B cell (primary cell): ENCODE measurements at regions not wholly inside any gene's neighbourhood (a gene's known extent, or its start where the extent isn't known, plus 50 kb on each side); places are given as distances from the start of the nearest gene placed in this dataset.

ENCODE experiments used
- ATAC-seq: fragments of 200-7000 bp; cut with Tn5 transposase; one replicate; pipeline ENCODE4 v1.10.0; 2021; ENCODE audit warnings: low read depth, mild to moderate bottlenecking, moderate number of reproducible peaks, moderate library complexity
- CTCF ChIA-PET: fragments of 350-600 bp; sonication (Branson Sonifier 250); formaldehyde crosslinking; loops from one replicate; lab custom pipeline; 2021; ENCODE audit warnings: antibody characterized with exemption, inconsistent platforms; lab: Charles Lee
- POLR2A ChIA-PET: fragments of 350-600 bp; sonication (Branson Sonifier 250); formaldehyde crosslinking; loops from one replicate; lab custom pipeline; 2021; ENCODE audit warnings: antibody characterized with exemption; lab: Charles Lee
- DNase-seq: peaks from one replicate; pipeline ENCODE4 v3.0.0; 2013
- H2AFZ ChIP-seq: 2 replicates; pipeline ENCODE4 v1.6.1; 2012; ENCODE audit warnings: mild to moderate bottlenecking, low read depth, low read length; ENCODE audit not compliant: insufficient read depth, poor library complexity, severe bottlenecking
- H3K27ac ChIP-seq, 2 donors: 1 replicate in 1 of 2; 2 replicates in 1 of 2; pipeline ENCODE4 v1.5.1; 2012 to 2013; ENCODE audit warnings: low read length in 2 of 2, mild to moderate bottlenecking in 2 of 2, moderate library complexity in 1 of 2
- H3K27me3 ChIP-seq, 4 experiments: fragments of 200-600 bp in 1 of 4; sonication (generic) in 1 of 4; replicated peaks in 1 of 4; 1 replicate in 2 of 4; 2 replicates in 2 of 4; pipeline versions ENCODE4 v1.6.1 to v1.7.0; 2013 to 2016; ENCODE audit warnings: low read length in 3 of 4, mild to moderate bottlenecking in 2 of 4, mixed read lengths in 1 of 4, moderate library complexity in 1 of 4; ENCODE audit not compliant: insufficient read depth in 4 of 4, control insufficient read depth in 3 of 4; ENCODE audit errors: control extremely low read depth in 1 of 4
- H3K36me3 ChIP-seq, 2 experiments: replicated peaks in 1 of 2; 1 replicate in 1 of 2; 2 replicates in 1 of 2; pipeline versions ENCODE4 v1.6.1 to v1.7.1; 2013; ENCODE audit warnings: low read length in 1 of 2; ENCODE audit not compliant: insufficient read depth in 2 of 2, control insufficient read depth in 1 of 2; ENCODE audit errors: control extremely low read depth in 1 of 2, extremely low read depth in 1 of 2
- H3K4me1 ChIP-seq, 2 donors: fragments of 200-600 bp in 1 of 2; sonication (generic) in 1 of 2; 1 replicate in 1 of 2; 2 replicates in 1 of 2; pipeline versions ENCODE4 v1.5.1 to v1.6.1; 2013 to 2017; ENCODE audit warnings: low read length in 2 of 2; ENCODE audit not compliant: control insufficient read depth in 2 of 2, insufficient read depth in 2 of 2
- H3K4me2 ChIP-seq: replicated peaks from 2 replicates; pipeline ENCODE3; 2012; ENCODE audit warnings: mild to moderate bottlenecking, low read depth, low read length; ENCODE audit not compliant: poor library complexity, severe bottlenecking
- H3K4me3 ChIP-seq, 5 experiments: fragments of 200-600 bp in 1 of 5; sonication (generic) in 1 of 5; 1 replicate in 3 of 5; 2 replicates in 2 of 5; pipeline versions ENCODE4 v1.5.1 to v1.7.0; 2011 to 2016; ENCODE audit warnings: low read length in 4 of 5, mild to moderate bottlenecking in 4 of 5, low read depth in 2 of 5, control low read depth in 1 of 5, moderate library complexity in 1 of 5; ENCODE audit not compliant: insufficient read depth in 1 of 5; ENCODE audit errors: control extremely low read depth in 1 of 5, extremely low read depth in 1 of 5
- H3K79me2 ChIP-seq: fragments of 200-600 bp; sonication (generic); one replicate; pipeline ENCODE4 v1.6.0; 2016; ENCODE audit warnings: low read length; ENCODE audit not compliant: control insufficient read depth, insufficient read depth
- H3K9ac ChIP-seq: fragments of 200-600 bp; sonication (generic); 2 replicates; pipeline ENCODE4 v1.6.1; 2017; ENCODE audit warnings: mild to moderate bottlenecking, low read length, moderate library complexity
- H3K9me3 ChIP-seq, 3 donors: one replicate each; pipeline versions ENCODE4 v1.6.1 to v1.7.1; 2013; ENCODE audit warnings: low read length in 2 of 3; ENCODE audit not compliant: control insufficient read depth in 2 of 3, insufficient read depth in 1 of 3; ENCODE audit errors: control extremely low read depth in 1 of 3
- H4K20me1 ChIP-seq: 2 replicates; pipeline ENCODE4 v1.6.0; 2012; ENCODE audit warnings: mild to moderate bottlenecking, low read length; ENCODE audit not compliant: insufficient read depth, control insufficient read depth, poor library complexity, severe bottlenecking
- H3K27ac Mint-ChIP-seq: one replicate; pipeline ENCODE4 v1.8.0; 2021; ENCODE audit warnings: mixed read lengths
- H3K27me3 Mint-ChIP-seq: one replicate; pipeline ENCODE4 v1.8.0; 2021; ENCODE audit warnings: mixed read lengths
- H3K4me1 Mint-ChIP-seq: one replicate; pipeline ENCODE4 v1.8.0; 2021; ENCODE audit warnings: mixed read lengths
- H3K4me3 Mint-ChIP-seq: one replicate; pipeline ENCODE4 v1.8.0; 2021; ENCODE audit warnings: mixed read lengths
- H3K9me3 Mint-ChIP-seq: one replicate; pipeline ENCODE4 v1.8.0; 2022; ENCODE audit warnings: mixed read lengths; ENCODE audit not compliant: insufficient read depth
- CTCF ChIP-seq: fragments of 200-600 bp; IDR thresholded peaks from one replicate; pipeline ENCODE4 v1.8.0; 2022; ENCODE audit warnings: antibody characterized with exemption, mild to moderate bottlenecking
- EZH2 ChIP-seq: IDR thresholded peaks from 2 replicates; pipeline ENCODE4 v1.6.1; 2012; ENCODE audit warnings: borderline replicate concordance, low read depth, mild to moderate bottlenecking, moderate library complexity, low read length; ENCODE audit not compliant: insufficient read depth, poor library complexity, severe bottlenecking
- WGBS: methylation state at CpG from one replicate; pipeline ENCODE4 v1.1.5; 2013; ENCODE audit warnings: missing lambda C conversion rate; ENCODE audit not compliant: insufficient coverage; 5-methylcytosine and 5-hydroxymethylcytosine counted together
- intact Hi-C: fragments of 100-400 bp; cut with micrococcal nuclease; formaldehyde crosslinking; loops from one replicate; pipeline ENCODE4 v1.10.0; 2022

- H4K20me1 ChIP-seq = no peaks in the 10 kb centered on the region
- H3K27me3 Mint-ChIP-seq = no peaks in the 10 kb centered on the region
- H3K79me2 ChIP-seq = no peaks in the 10 kb centered on the region
- intact Hi-C loops = no loop called here
- no peaks in the 10 kb centered on the region for H3K4me1 ChIP-seq
- no peak overlapping the region for H3K4me2 ChIP-seq
- ATAC-seq (no peak), DNase-seq (no peak)
- no peaks in the 10 kb centered on the region for H3K27me3 ChIP-seq
- no peaks in the 10 kb centered on the region for H3K36me3 ChIP-seq
- H3K27ac ChIP-seq = no peak overlapping the region
- ChIA-PET POLR2A (no interaction called here), CTCF (no interaction called here)
- no peak overlapping the region for H3K4me3 ChIP-seq
- H3K9me3 Mint-ChIP-seq = no peaks in the 10 kb centered on the region
- H3K4me3 Mint-ChIP-seq = no peak overlapping the region
- H3K4me1 Mint-ChIP-seq = no peaks in the 10 kb centered on the region
- 81% methylated on average over 2 of the region's 3 CpGs for WGBS
- H3K27ac Mint-ChIP-seq = no peak overlapping the region
- H3K9ac ChIP-seq = no peak overlapping the region
- no peaks in the 10 kb centered on the region for H3K9me3 ChIP-seq
- no peak overlapping the region for H2AFZ ChIP-seq
- TF ChIP-seq EZH2 (no peak), CTCF (no peak)
Observed at GRCh38 chr13:91236182-91236581, 111.3 kb upstream of the MIR17HG start.

- intact Hi-C loops = no loop called here
- Mint-ChIP-seq H3K27ac (no peak overlapping the region), H3K9me3 (no peaks in the 10 kb centered on the region), H3K27me3 (peaks cover 2% of the 10 kb centered on the region), H3K4me3 (no peak overlapping the region), H3K4me1 (no peaks in the 10 kb centered on the region)
- Histone ChIP-seq H3K4me3 (no peak overlapping the region), H3K36me3 (no peaks in the 10 kb centered on the region), H2AFZ (no peak overlapping the region), H3K4me1 (no peaks in the 10 kb centered on the region), H3K9me3 (no peaks in the 10 kb centered on the region), H3K9ac (no peak overlapping the region), H3K4me2 (no peak overlapping the region), H4K20me1 (no peaks in the 10 kb centered on the region), H3K27me3 (no peaks in the 10 kb centered on the region), H3K27ac (no peak overlapping the region), H3K79me2 (no peaks in the 10 kb centered on the region)
- ChIA-PET CTCF (no interaction called here), POLR2A (no interaction called here)
- no peak for DNase-seq
- WGBS = no CpG with 5 or more reads among the region's 3 CpGs
- ATAC-seq = no peak
- TF ChIP-seq EZH2 = no peak
Observed at GRCh38 chr13:91236921-91237320, 110.6 kb upstream of the MIR17HG start.
